ENCODE measurements at regions not wholly inside any gene's neighbourhood (a gene's known extent, or its start where the extent isn't known, plus 50 kb on each side); places are given as distances from the start of the nearest gene placed in this dataset.

- DNase-seq (ENCODE audit: low read depth), result no peak
- no peak for TF ChIP-seq CTCF (IDR thresholded peaks at IDR 0.05; ENCODE audit: insufficient read depth, low read depth, low read length, missing control alignments)
- no peak overlapping the region for H3K4me3 ChIP-seq (ENCODE audit: low read length)
Measured at GRCh38 chr5:39680213-39680612, 255.4 kb upstream of the DAB2 start.

GRCh38 chr5:39678534-39678933, 253.8 kb upstream of the DAB2 start:
- TF ChIP-seq CTCF (IDR thresholded peaks at IDR 0.05; ENCODE audit: insufficient read depth, low read depth, low read length, missing control alignments), result no peak
- DNase-seq (ENCODE audit: low read depth), result peak; percentile 47
- no peak overlapping the region for H3K4me3 ChIP-seq (ENCODE audit: low read length)

- no peak for DNase-seq (ENCODE audit: low read depth)
- H3K4me3 ChIP-seq (ENCODE audit: low read length), result no peak overlapping the region
- no peak for TF ChIP-seq CTCF (IDR thresholded peaks at IDR 0.05; ENCODE audit: insufficient read depth, low read depth, low read length, missing control alignments)
Measured at GRCh38 chr5:39675676-39676075, 250.9 kb upstream of the DAB2 start.

GRCh38 chr5:39674209-39675082, 249.7 kb upstream of the DAB2 start:
- peak; percentile 26 for DNase-seq (ENCODE audit: low read depth)
- TF ChIP-seq CTCF (IDR thresholded peaks at IDR 0.05; ENCODE audit: insufficient read depth, low read depth, low read length, missing control alignments), result no peak

GRCh38 chr5:39671561-39671961, 246.8 kb upstream of the DAB2 start:
- no peak for DNase-seq (ENCODE audit: low read depth)
- no peak for TF ChIP-seq CTCF (IDR thresholded peaks at IDR 0.05; ENCODE audit: insufficient read depth, low read depth, low read length, missing control alignments)
- H3K4me3 ChIP-seq (ENCODE audit: low read length), result no peak overlapping the region

More at GRCh38 chr5:39674209-39675082, 249.7 kb upstream of the DAB2 start:
- no peak overlapping the region for H3K4me3 ChIP-seq (ENCODE audit: low read length)

- no peak for DNase-seq (ENCODE audit: low read depth)
- H3K4me3 ChIP-seq (ENCODE audit: low read length), result no peak overlapping the region
- no peak for TF ChIP-seq CTCF (IDR thresholded peaks at IDR 0.05; ENCODE audit: insufficient read depth, low read depth, low read length, missing control alignments)
Measured at GRCh38 chr5:39670955-39671354, 246.2 kb upstream of the DAB2 start.

- H3K4me3 ChIP-seq (ENCODE audit: low read length), result no peak overlapping the region
- no peak for TF ChIP-seq CTCF (IDR thresholded peaks at IDR 0.05; ENCODE audit: insufficient read depth, low read depth, low read length, missing control alignments)
- DNase-seq (ENCODE audit: low read depth), result no peak
Measured at GRCh38 chr5:39670391-39670790, 245.6 kb upstream of the DAB2 start.
